Brain microvascular endothelial cell (primary cell): ENCODE measurements at regions not wholly inside any gene's neighbourhood (a gene's known extent, or its start where the extent isn't known, plus 50 kb on each side); places are given as distances from the start of the nearest gene placed in this dataset.

Experiments used
- DNase-seq: peaks from one replicate; pipeline ENCODE4 v3.0.0-alpha.2; 2020
- H3K27ac ChIP-seq: fragments of 250-450 bp; sonication (Bioruptor Pico); 2 replicates; pipeline ENCODE4 v1.5.1; 2020; ENCODE audit warnings: mild to moderate bottlenecking, moderate library complexity
- H3K27me3 ChIP-seq: fragments of 250-450 bp; sonication (Bioruptor Pico); replicated peaks from 2 replicates; pipeline ENCODE4 v1.5.1; 2020; ENCODE audit warnings: mild to moderate bottlenecking
- H3K36me3 ChIP-seq: fragments of 250-450 bp; sonication (Bioruptor Pico); replicated peaks from 2 replicates; pipeline ENCODE4 v1.5.1; 2020; ENCODE audit warnings: mild to moderate bottlenecking
- H3K4me3 ChIP-seq: 2 replicates; pipeline ENCODE4 v1.5.1; 2011; ENCODE audit warnings: low read depth, mild to moderate bottlenecking, control low read depth, low read length, moderate library complexity
- CTCF ChIP-seq: IDR thresholded peaks from 2 replicates; pipeline ENCODE4 v1.5.1; 2011; ENCODE audit warnings: low read depth, mild to moderate bottlenecking, moderate library complexity, low read length, control low read depth, inconsistent platforms; ENCODE audit errors: missing control alignments
- in situ Hi-C: cut with HindIII; loops from 2 replicates; pipeline ENCODE4 v1.10.0; 2017; ENCODE audit warnings: low sequenced_read_pairs, low pct_ligation_motif_present

- H3K27ac ChIP-seq = no peak overlapping the region
- DNase-seq = no peak
- TF ChIP-seq CTCF = no peak
- no peaks in the 10 kb centered on the region for H3K27me3 ChIP-seq
- in situ Hi-C loops = no loop called here
- H3K4me3 ChIP-seq = no peak overlapping the region
- H3K36me3 ChIP-seq = no peaks in the 10 kb centered on the region
These were observed 215.8 kb downstream of the LRRC70 start for GRCh38 chr5:62794456-62794855.

- H3K4me3 ChIP-seq = no peak overlapping the region
These were observed 212.4 kb downstream of the LRRC70 start for GRCh38 chr5:62791059-62791458.

GRCh38 chr5:62790348-62790747, 211.7 kb downstream of the LRRC70 start:
- no peaks in the 10 kb centered on the region for H3K27me3 ChIP-seq
- H3K4me3 ChIP-seq = no peak overlapping the region
- in situ Hi-C loops = no loop called here
- no peak overlapping the region for H3K27ac ChIP-seq
- no peak for DNase-seq
- no peak for TF ChIP-seq CTCF
- H3K36me3 ChIP-seq = no peaks in the 10 kb centered on the region

More at GRCh38 chr5:62791059-62791458, 212.4 kb downstream of the LRRC70 start:
- no peaks in the 10 kb centered on the region for H3K36me3 ChIP-seq
- peak; percentile 54 for TF ChIP-seq CTCF
- H3K27ac ChIP-seq = no peak overlapping the region
- in situ Hi-C loops = no loop called here
- DNase-seq = peak; percentile 38
- H3K27me3 ChIP-seq = no peaks in the 10 kb centered on the region

- no peak for TF ChIP-seq CTCF
- Histone ChIP-seq H3K27me3 (no peaks in the 10 kb centered on the region), H3K4me3 (no peak overlapping the region), H3K36me3 (no peaks in the 10 kb centered on the region), H3K27ac (no peak overlapping the region)
- no peak for DNase-seq
- in situ Hi-C loops = no loop called here
These were observed 207.5 kb downstream of the LRRC70 start for GRCh38 chr5:62786099-62786498.

DNA sequence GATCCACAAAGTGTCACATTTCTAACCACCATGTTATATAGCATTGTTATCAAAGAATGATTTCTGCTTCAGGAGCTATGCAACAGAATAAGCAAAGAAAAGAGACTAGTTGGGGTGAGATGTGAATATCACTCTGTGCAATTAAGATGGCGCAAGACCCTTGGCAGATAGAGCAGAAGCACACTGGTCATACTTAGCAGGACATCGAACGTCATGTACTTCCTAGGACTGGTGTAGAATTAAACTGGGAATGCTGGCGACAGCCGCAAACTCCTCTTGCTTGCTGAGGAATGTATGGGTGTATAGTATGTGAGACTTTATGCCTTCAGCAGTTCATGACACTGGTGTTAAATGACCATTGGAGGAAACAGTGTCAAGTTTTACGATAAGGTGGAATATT, 207.0 kb downstream of the LRRC70 start:
- in situ Hi-C loops = no loop called here

More for the DNA sequence above, 207.0 kb downstream of the LRRC70 start:
- Histone ChIP-seq H3K4me3 (no peak overlapping the region), H3K27me3 (no peaks in the 10 kb centered on the region), H3K27ac (no peak overlapping the region), H3K36me3 (no peaks in the 10 kb centered on the region)
- TF ChIP-seq CTCF = no peak
- DNase-seq = no peak
